ENCODE measurements at regions not wholly inside any gene's neighbourhood (a gene's known extent, or its start where the extent isn't known, plus 50 kb on each side); places are given as distances from the start of the nearest gene placed in this dataset.

DNA sequence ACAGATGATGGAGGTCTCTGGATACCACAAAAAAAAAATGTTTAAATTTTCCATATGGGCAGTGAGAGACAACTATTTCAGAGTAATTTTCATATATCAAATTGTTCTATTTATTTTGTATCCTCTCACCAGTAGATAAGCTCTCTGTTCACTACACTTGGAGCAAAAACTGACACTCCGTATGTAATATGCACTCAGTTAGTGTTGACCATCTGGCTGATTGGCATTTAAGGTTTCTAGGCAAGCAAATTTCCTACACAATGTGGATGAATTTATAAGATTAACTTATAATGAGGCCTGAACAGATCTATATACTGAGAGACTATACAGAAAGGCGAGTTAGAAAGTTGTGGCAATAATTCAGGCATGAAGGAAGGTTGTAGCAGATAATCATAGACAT lies 836.5 kb upstream of the SEMA6D start:
- no peak for TF ChIP-seq POLR2A (IDR thresholded peaks at IDR 0.05; ENCODE audit: low read depth, low read length)
- no peak for TF ChIP-seq POLR2AphosphoS5 (IDR thresholded peaks at IDR 0.05; ENCODE audit: low read depth, low read length)

All from GM12892 (cell line).